EH (cell line): ENCODE measurements at regions not wholly inside any gene's neighbourhood (a gene's known extent, or its start where the extent isn't known, plus 50 kb on each side); places are given as distances from the start of the nearest gene placed in this dataset.

Source experiments
- DNase-seq: peaks from one replicate; pipeline ENCODE4 v3.0.0-alpha.2; 2015; ENCODE audit warnings: low read depth

DNA sequence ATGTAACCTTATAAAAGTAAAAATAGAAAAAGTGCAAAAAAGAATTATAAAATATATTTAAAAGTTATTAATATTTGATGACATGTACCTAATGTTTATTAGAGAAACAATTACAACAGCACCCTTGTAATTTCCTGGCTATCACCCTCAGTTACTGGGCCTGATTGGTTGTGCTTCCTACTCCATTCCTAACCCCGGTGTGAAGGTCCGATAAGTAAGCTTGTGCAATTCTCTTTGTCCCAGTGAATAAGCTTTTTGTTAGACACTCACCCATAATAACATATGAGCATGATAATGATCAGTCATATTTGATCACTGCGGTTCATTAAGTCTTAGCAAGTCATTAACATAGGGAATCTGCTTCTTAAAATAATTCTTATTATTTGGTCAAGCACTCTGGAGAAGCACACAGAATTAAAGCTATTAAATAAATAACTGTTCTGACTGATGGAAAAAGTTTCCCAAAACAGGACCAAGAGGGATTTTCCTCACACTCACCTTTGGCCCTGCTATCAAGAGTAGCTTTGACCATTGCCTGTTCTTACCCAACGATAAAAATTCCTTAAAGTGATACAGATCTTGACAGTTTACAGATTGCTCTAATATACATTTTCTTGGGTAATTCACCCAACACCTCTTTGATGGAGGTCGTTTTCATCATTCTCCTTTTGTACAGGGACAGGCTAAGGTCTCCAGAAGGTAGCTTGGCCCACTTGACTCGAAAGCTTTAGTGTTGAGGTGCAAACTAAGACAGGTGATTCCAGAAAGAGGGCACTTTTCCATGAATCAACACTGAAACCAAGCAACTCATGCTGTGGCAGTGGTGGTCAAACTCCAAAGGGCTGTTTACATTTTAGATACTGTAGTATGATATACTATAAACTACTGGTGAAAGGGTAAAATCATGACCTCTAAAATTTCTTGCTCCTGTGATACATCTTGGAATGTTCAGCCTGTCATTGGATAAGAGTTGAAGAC is 543.0 kb upstream of the KCNMB2 start:
- DNase-seq, result no peak

DNA sequence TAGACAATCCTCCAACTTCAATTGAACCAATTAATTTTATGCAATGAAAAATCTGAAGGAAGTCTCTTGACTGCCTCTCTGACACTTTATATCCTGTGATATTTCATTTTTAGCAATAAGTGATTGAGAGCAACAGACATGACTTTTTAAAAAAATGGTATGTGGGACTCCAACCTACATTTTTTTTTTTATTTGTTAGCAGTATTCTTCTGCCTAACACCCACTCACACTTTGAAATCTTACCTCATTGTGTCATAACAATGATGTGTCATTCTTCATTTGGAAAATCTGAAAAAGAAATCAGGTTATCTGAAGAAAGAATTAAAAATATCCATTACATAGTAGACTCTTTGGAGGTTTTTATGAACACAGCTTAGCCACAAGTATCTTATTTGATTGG is 541.3 kb upstream of the KCNMB2 start:
- no peak for DNase-seq

DNA sequence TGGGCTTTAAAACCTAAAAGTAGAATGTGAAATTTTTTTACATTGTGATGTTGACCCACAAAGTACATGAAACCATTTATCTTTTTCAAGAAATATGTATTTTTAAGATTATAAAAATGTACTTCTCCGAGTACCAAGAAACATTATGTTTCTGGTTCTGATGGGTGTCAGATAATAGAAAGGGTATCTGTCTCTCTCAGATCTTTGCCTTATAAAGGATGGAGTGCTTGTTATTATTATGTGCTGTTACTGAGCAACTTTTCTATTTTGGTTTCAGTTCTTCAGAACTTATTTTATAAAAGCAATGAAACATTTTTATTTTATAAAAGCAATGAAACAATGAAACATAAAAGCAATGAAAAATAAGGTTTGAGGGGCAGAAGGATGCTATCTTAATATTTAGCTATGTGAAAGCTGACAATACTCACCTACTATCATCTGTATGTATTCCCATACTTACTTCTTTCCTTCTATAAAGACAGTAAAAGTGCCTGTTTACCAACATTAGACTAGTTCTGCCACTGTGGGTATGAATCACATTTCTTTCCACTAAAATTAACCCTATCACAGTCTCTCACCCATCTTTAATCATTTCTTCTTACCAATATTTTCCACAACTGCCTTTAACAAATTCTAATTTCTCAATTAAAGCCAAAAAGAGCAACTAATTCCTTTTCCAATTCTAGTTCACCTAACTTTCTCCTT is 540.7 kb upstream of the KCNMB2 start:
- DNase-seq, result no peak

DNA sequence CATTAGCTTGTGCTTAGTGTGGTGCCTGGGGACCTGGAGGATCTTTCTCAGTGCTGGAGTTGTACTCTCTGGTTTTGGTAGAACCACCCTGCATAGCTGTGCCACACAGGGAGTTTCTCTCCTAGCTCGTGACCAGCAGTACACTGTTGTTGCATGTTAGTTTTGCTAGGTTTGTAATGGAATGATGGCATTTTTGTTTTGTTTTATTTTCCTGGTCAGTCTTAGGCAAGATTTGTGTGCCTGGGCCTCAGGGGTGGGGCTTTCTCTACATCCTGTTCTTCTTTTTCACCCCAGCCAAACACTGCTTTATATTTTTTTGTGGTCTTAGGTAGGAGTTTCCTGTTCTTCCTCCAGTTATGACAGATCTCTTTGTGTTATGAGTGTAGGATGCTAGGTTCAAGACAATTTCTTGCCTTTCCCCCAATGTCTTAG is 534.5 kb upstream of the KCNMB2 start:
- DNase-seq, result no peak

DNA sequence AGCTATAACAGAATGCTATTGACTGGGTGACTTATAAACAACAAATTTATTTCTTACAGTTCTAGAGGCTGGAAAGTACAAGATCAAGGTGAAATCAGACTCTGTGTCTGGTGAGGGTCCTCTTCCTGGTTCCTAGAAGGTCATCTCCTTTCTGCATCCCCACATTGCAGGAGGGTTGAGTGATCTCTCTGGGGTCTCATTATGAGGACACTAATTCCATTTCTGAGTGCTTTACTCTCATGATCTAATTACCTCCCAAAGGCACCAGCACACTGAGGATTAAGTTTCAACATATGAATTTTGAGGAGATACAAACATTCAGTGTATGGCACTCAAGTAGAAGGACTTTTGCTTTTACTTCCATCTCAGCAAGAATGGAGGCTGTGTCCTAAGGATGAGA is 534.1 kb upstream of the KCNMB2 start:
- DNase-seq, result no peak

DNA sequence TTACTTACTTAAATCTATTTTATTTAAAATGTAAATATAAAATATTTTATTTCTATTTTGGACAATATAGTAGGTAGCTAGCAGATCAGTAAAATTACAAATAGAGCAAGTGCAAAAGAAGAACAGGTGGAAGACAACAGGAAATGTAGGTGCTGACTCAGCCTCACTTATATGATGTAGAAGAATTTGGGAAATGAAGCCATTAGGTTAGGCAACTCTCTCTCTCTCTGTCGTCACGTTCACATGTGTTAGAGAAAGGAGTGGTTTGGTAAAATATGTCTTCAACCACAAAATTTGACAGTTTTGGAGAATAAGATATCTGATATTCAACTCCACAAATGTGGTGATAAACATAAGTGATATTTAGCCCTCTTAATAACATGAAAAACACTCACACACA is 532.5 kb upstream of the KCNMB2 start:
- no peak for DNase-seq

DNA sequence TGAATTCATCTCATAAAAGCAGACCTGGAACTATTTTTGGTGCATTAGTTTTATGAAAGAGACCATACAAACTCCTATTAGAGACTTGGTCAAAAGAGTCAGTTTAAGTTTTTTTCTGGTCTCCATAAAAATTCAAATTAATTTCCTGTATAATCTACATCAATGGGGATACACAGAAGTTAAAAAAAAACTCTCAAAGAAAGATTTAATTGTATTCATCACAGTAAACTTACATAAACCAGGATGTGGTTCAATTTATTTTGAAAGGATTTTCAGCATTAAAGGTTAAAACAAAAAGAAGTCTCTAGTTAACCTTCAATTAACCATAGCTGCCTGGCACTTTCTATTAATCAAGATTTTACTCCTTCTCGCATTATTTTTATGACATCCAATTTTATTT is 530.3 kb upstream of the KCNMB2 start:
- no peak for DNase-seq

DNA sequence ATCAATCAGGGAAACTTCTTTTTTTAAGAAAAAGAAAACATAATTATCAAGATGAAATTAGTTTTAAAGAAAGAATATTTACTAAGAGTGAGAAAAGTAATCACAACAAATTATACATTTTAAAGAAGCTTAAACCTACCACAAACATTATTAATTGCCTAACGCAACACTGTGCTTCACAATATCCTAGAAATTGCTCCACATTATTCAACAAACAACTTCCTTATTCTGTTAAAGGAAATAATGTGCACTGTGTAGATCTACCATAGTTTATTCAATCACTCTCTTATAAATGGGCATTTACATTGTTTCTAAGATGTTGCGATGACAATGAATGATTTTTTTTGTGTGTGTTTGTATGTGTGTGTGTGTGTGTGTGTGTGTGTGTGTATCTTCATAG is 525.9 kb upstream of the KCNMB2 start:
- DNase-seq, result no peak

DNA sequence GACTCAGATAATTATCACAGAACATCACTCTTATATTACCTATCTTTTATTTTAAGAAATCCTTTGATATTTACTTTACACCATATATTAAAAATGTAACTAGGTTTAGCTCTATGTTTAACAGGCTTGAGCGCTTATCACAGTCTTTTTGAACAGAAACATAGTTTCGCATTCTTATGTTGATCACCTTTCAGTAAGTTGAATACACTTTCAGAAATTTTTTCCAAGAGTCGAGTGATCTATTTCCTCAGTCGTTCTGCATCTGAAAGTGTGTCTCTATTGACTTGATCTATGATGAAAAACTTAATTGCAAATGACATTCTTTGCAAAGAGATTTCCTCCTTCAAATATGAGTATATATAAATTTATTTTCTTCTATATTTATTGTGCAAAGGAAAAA is 516.6 kb upstream of the KCNMB2 start:
- no peak for DNase-seq

DNA sequence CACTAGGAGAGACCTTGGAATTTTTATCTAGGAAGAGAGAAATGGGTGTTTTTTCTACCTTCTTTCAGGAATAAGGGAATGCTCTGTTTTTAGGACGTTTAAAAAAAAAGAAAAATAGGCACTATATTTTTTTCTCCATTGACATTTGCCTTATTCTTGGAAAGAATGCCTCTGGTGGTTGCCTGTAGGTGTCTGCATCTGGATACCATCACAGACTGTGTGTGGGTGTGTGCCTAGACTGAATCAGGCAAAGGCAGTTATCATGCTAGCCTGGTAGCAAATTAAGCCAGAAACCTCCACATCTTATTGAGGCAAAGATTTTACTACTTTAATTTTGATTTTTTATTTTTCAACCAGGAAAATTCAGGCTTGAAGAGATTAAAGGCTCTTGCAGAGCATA is 513.6 kb upstream of the KCNMB2 start:
- DNase-seq, result peak; percentile 11

DNA sequence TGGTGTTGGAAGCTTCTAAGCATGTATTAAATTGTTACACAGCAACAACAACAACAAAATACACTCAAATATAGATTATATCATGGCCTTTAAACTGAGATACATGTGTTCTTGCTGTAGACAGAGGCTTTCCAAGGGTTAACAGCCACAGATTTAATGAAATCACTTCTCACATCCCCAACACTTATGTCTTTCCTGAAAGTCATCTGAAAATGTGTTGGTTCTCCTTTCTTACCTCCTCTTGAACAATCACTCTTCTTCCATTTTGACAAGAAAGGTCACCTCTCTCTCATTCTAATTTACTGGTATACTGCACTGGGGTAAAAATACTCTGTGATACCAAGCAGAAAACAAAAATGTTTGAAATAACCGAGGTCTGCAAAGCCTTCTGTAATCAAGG is 507.3 kb upstream of the KCNMB2 start:
- no peak for DNase-seq

DNA sequence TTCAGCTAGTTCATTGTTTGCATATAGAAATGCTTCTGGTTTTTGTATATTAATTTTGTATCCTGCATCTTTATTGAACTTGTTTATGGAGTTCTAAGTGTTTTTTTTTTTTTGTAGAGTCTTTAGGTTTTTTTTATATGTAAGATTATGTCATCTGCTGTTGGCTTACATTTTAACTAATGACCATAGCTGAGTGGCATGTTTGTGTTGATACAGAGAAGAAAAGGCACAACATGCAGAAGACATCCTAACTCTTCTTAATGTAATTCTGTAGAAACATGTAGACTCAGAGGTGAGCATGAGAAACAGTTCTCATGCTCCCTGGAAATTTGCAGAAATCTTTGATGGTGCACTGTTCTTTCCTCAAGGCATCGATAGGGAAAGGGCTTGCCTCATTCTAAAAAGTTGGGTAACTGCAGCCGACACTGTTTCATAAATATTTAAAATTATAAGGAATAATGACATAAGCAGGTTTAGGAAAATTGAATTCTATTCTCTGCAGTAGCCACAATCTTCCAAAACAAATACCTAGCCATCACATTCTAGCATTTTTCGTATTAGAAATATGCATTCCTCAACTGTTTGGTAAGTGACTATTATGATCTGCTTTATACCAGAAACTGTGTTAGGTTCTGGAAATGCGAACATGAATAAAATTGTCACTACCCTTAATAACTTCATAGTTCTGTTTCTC is 499.6 kb upstream of the KCNMB2 start:
- peak; percentile 64 for DNase-seq

DNA sequence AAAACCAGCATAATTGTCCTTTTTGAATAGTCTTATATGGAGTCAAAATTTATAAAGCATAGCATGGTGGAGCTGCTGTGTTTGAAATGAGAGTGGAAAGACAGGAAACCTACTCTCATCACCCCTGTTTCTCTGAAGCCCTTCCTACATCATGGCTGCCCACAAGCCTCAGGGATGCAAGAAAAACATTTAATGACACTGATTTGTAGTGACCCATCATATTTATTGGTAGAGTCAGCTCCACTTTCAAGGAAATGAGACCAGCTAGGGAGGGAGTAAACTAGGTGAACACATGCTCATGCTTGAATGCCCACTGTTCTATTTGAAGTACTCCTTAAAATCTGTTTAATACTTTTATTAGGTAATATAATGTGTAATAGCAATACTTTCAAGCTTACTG is 494.3 kb upstream of the KCNMB2 start:
- DNase-seq, result no peak

DNA sequence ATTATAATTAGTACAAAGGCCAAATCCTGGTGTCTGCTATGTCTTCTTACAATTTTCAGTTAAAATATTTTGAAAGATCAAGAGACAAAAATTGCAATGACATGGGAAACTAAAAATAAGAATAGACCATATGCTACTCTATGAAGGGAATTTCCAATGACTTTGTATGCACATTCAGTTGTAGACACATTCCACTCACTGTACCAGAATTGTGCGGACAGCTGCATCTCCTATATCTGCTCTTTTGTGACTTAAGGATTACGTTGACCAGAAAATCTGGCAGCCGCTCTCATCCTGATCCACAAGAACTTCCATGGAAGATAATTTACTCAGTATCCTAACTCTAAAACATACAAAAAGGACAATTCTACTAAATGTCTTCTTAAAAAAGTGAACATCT is 493.9 kb upstream of the KCNMB2 start:
- no peak for DNase-seq

DNA sequence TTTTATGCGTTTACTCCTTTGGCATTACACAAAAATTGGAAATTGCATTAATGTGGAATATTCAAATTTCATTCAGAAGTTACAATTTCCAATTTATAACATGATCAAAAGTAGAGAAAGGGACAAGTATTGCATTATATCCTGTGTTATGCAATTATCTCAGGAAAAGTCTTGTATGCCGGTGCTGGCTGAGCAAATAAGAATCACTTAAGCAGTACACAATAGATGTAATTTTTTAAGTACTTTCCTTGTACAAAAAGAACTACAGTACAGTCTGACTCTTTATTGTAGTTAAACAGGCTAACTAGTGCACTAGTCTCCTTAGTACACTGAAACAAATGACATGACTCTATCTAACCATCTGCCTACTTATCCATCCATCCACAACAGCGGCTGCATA is 493.2 kb upstream of the KCNMB2 start:
- DNase-seq, result no peak

DNA sequence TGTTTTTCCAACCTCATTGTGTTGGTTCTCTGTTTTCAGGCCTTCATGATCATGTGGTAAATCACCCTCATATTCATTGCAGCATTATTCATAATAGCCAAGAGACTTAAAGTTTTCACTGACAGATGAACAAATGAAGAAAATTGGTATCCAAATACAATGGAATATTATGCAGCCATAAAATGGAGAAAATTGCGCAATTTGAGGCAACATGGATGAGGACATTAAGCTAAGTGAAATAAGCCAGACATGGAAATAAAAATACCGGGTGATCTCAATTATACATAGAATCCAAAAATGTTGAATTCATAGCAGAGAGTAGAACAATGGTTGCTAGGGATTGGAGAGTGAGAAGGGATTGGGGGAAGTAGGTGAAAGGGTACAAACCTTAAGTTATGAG is 491.9 kb upstream of the KCNMB2 start:
- DNase-seq, result no peak

DNA sequence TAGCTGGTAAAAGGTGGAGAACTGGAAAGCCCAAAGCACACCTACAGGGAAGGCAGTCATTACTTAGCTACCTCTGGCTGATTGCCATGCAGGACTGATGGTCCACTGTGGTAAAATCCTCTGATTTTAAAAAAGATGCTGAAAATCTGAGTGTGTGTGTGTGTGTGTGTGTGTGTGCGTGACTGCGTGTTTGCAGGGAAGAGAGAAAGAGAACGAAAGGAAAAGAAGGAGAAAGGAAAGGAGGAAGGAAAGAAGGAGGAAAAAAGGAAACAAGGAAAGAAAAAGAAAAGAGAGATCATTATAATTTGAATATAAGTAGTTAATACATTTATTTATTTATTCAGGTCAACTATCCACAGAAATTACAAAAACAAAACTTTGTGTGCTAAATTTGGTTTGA is 488.7 kb upstream of the KCNMB2 start:
- DNase-seq, result no peak

DNA sequence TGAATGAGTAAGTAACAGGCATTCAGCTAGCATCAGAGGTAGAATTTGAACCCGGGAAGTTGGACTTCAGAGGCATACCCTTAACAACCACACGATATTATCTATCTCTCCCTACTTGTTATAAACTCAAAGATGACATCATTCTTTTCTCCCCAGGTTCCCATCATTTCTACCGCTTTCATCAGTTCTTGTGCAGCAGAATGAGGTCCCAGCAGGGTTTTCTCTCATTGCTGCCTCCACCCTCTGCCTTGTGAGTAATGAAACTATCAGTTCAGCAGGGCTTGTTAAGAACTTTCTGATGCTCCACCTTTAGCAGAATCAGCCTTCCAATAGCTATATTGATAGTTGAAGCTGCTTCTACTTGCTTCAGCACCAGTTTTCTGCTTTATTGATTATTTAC is 487.5 kb upstream of the KCNMB2 start:
- no peak for DNase-seq

DNA sequence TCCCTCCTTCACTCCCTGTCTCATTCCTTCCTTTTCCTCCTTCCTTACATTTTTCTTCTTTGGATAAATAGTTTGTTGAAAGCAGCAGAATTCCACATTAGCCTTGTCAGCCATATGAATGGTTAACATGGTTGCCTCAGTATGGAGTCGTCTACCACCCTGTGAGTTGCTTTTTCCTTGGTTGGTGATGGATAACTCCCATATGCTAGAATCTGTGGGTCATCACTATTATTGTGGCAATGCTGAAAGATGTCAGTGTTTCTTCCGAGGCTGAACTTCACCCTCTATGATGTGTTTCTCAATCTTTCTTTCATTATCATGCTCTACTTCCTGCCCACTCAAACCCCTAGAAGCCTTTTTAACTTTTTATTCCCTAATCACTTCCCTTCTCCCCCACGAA is 481.8 kb upstream of the KCNMB2 start:
- no peak for DNase-seq

DNA sequence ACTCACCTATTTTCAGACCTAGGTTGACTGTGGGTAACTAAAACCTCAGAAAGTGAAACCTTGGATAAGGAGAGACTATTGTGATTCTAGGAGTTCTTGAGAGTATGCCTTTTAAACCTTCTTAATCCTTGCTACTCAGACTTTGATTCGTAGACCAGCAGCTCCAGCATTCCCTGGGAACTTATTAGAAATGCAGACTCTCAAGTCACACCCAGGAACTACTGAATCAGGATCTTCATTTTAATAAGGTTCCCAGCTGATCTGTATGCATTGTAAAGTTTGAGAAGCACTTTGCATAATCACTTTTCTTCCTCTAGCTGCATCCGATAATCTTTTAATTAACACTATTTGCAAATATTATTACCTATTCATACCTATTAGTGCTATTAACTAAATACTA is 480.3 kb upstream of the KCNMB2 start:
- no peak for DNase-seq

DNA sequence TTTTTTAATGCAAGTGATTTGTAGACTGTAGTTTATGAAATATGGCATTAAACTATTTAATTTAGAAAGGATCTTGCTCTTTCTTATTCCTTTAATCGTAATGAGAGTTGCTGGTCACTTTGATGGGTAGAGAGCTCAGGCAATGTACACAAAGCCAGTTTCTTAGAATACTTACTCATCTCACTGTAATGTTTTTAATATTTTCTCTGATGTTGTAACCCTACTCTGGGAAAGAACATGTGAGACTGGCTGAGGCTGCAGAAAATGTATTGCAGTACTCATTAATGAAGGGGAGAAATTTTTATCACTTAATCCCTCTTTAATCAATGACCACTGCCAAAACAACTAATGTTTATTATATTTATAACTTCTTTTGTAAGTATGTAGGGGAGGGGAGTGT is 479.4 kb upstream of the KCNMB2 start:
- DNase-seq, result no peak

DNA sequence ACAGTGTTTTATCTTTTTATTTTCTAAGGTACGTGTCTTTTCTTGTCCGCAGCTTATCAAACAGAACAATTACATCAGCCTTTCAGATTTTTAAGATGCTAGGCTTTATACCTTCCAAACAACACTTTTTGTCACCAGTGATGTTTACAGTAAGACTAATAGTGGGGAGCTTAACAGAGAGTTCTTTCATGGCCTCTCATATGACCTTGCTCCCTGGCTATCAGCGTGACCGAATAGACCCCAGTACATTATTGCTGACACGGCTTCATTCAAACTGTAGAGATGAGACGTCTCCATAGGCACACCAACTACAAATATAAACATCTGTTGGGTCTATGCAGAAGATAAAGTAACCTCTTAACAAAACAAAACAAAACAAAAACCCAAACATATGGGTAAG is 477.6 kb upstream of the KCNMB2 start:
- no peak for DNase-seq

DNA sequence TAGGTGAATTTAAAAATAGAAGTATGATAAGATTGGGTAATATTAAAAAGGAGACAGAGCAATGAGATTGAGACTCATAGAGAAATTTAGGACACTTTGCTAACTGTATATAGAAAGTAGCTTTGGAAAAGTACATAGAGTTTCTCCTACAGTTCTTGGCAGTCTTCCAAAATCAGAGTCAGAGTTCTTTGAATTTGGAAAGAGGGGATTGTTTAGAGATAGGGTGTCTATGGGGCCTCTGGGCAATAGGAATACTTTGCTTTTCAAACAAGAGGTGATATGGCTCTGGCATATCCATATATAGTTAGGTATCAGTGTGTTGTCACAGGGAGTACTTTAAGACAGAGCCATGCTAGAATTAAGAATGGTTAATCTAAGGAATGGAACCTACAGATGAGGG is 477.1 kb upstream of the KCNMB2 start:
- peak; percentile 18 for DNase-seq
